A549 (cell line): ENCODE measurements at regions not wholly inside any gene's neighbourhood (a gene's known extent, or its start where the extent isn't known, plus 50 kb on each side); places are given as distances from the start of the nearest gene placed in this dataset.

Source experiments
- ATAC-seq, 2 experiments: fragments of 200-7000 bp in 1 of 2; fragments of >200 bp in 1 of 2; cut with Nextera tagmentation in 1 of 2; cut with Tn5 transposase in 1 of 2; 3 replicates each; pipeline versions ENCODE4 v1.8.0 to v1.9.1; 2018 to 2020; ENCODE audit warnings: mild to moderate bottlenecking in 1 of 2, moderate library complexity in 1 of 2
- CTCF ChIA-PET: fragments of 300-600 bp; sonication (Branson Sonifier 250); formaldehyde crosslinking; extraction: SDS; loops from one replicate; lab custom pipeline; 2021; ENCODE audit warnings: antibody characterized with exemption, inconsistent platforms; lab: Yijun Ruan, JAX
- POLR2A ChIA-PET: fragments of 350-600 bp; formaldehyde crosslinking; extraction: SDS; loops from one replicate; lab custom pipeline; 2021; ENCODE audit warnings: antibody characterized with exemption, inconsistent platforms; lab: Yijun Ruan, JAX
- DNase-seq, 2 experiments: peaks; one replicate each; pipeline versions ENCODE4 v3.0.0 to v3.0.0-alpha.2; 2011 to 2016; ENCODE audit warnings: low read depth in 1 of 2, low spot score in 1 of 2
- FAIRE-seq: peaks from 2 replicates; lab custom pipeline; 2011; peaks lifted over from hg19 to GRCh38; lab: Jason Lieb, UNC
- H3K27ac ChIP-seq, 2 experiments: fragments of >200 bp; sonication (Bioruptor Twin); formaldehyde crosslinking; 3 replicates each; pipeline ENCODE4 v1.5.1; 2016 to 2017
- H3K4me1 ChIP-seq: fragments of >200 bp; sonication (Bioruptor Twin); formaldehyde crosslinking; 3 replicates; pipeline ENCODE4 v1.6.1; 2016
- H3K4me2 ChIP-seq: fragments of >200 bp; sonication (Bioruptor Twin); formaldehyde crosslinking; 3 replicates; pipeline ENCODE4 v1.6.1; 2016
- H3K4me3 ChIP-seq: fragments of >200 bp; sonication (Bioruptor Twin); formaldehyde crosslinking; 3 replicates; pipeline ENCODE4 v1.5.1; 2016
- H3K9me3 ChIP-seq: fragments of >200 bp; sonication (Bioruptor Twin); formaldehyde crosslinking; 3 replicates; pipeline ENCODE4 v1.6.1; 2016
- CBX2 ChIP-seq: fragments of 200-600 bp; sonication (generic); IDR thresholded peaks from 2 replicates; pipeline ENCODE4 v1.6.1; 2016; ENCODE audit warnings: low read depth, mild to moderate bottlenecking, borderline replicate concordance
- CBX8 ChIP-seq: fragments of 200-600 bp; sonication (generic); IDR thresholded peaks from 2 replicates; pipeline ENCODE4 v1.6.1; 2016
- CHD4 ChIP-seq: fragments of 200-600 bp; sonication (generic); IDR thresholded peaks from 2 replicates; pipeline ENCODE4 v1.6.1; 2016; ENCODE audit warnings: antibody characterized with exemption, mild to moderate bottlenecking, borderline replicate concordance
- EHMT2 ChIP-seq: fragments of 200-600 bp; sonication (generic); IDR thresholded peaks from 2 replicates; pipeline ENCODE4 v1.6.1; 2016; ENCODE audit warnings: antibody characterized with exemption, low read depth, mild to moderate bottlenecking, moderate library complexity
- FOSB ChIP-seq: fragments of 250-450 bp; sonication (Bioruptor Pico); IDR thresholded peaks from 2 replicates; pipeline ENCODE4 v1.5.0; 2020; ENCODE audit warnings: mild to moderate bottlenecking, moderate library complexity
- FOSL2 ChIP-seq, 2 experiments: fragments of 450-650 bp in 1 of 2; fragments of >200 bp in 1 of 2; sonication (Bioruptor Twin) in 1 of 2; formaldehyde crosslinking; IDR thresholded peaks; 2 replicates each; pipeline versions ENCODE4 v1.5.0 to v1.6.1; 2016 to 2020; ENCODE audit warnings: mild to moderate bottlenecking in 1 of 2, moderate library complexity in 1 of 2
- HDAC2 ChIP-seq: fragments of 200-600 bp; sonication (generic); IDR thresholded peaks from 2 replicates; pipeline ENCODE4 v1.6.1; 2016
- HOXB13 ChIP-seq: fragments of 250-450 bp; sonication (Bioruptor Pico); IDR thresholded peaks from 2 replicates; pipeline ENCODE4 v1.5.0; 2020; ENCODE audit warnings: low read depth, mild to moderate bottlenecking, moderate library complexity
- HOXB5 ChIP-seq: fragments of 250-450 bp; sonication (Bioruptor Pico); IDR thresholded peaks from 2 replicates; pipeline ENCODE4 v1.5.0; 2020; ENCODE audit warnings: mild to moderate bottlenecking, moderate library complexity
- JUNB ChIP-seq: fragments of >200 bp; sonication (Bioruptor Twin); formaldehyde crosslinking; IDR thresholded peaks from 2 replicates; pipeline ENCODE4 v1.6.1; 2016
- KDM5A ChIP-seq: fragments of 200-600 bp; sonication (generic); IDR thresholded peaks from 2 replicates; pipeline ENCODE4 v1.6.1; 2016; ENCODE audit warnings: antibody characterized with exemption, mild to moderate bottlenecking
- NR3C1 ChIP-seq: fragments of >200 bp; sonication (Bioruptor Twin); formaldehyde crosslinking; IDR thresholded peaks from 3 replicates; pipeline ENCODE4 v1.6.1; 2017
- PHF8 ChIP-seq: fragments of 200-600 bp; sonication (generic); IDR thresholded peaks from 2 replicates; pipeline ENCODE4 v1.6.1; 2016; ENCODE audit warnings: low read depth, mild to moderate bottlenecking, antibody characterized with exemption, moderate library complexity, borderline replicate concordance
- POLR2A ChIP-seq: IDR thresholded peaks from 2 replicates; pipeline ENCODE4 v1.6.1; 2012; ENCODE audit warnings: mild to moderate bottlenecking, low read length
- POLR2AphosphoS2 ChIP-seq: conservative IDR thresholded peaks from 2 replicates; pipeline ENCODE4 v1.6.1; 2012; ENCODE audit warnings: low read length, improper control_type of control experiment, inconsistent platforms
- RARB ChIP-seq: fragments of 250-450 bp; sonication (Bioruptor Pico); IDR thresholded peaks from 2 replicates; pipeline ENCODE4 v1.8.0; 2021; ENCODE audit warnings: mild to moderate bottlenecking, moderate library complexity
- RCOR1 ChIP-seq: fragments of 150-350 bp; IDR thresholded peaks from 2 replicates; pipeline ENCODE4 v1.6.1; 2014; ENCODE audit warnings: antibody characterized with exemption, low read length, low read depth
- RFX5 ChIP-seq: fragments of 450-650 bp; IDR thresholded peaks from 2 replicates; pipeline ENCODE4 v1.7.1; 2014; ENCODE audit warnings: antibody characterized with exemption, mild to moderate bottlenecking, moderate library complexity
- ZC3H11A ChIP-seq: fragments of 450-650 bp; IDR thresholded peaks from 2 replicates; pipeline ENCODE4 v1.6.1; 2014; ENCODE audit warnings: antibody characterized with exemption, mild to moderate bottlenecking
- ZFP36 ChIP-seq: fragments of 450-650 bp; IDR thresholded peaks from 2 replicates; pipeline ENCODE4 v1.6.1; 2014; ENCODE audit warnings: borderline replicate concordance; ENCODE audit not compliant: partially characterized antibody
- WGBS: methylation state at CpG from one replicate; pipeline ENCODE4 v1.1.6; 2017; ENCODE audit errors: missing lambda C conversion rate; 5-methylcytosine and 5-hydroxymethylcytosine counted together
- TF ChIP-seq, protein P1 (sequence below): IDR thresholded peaks from 2 replicates; pipeline ENCODE4 v1.6.1; 2012
- TF ChIP-seq, protein P2 (sequence below): fragments of 250-450 bp; sonication (Bioruptor Pico); IDR thresholded peaks from 2 replicates; pipeline ENCODE4 v1.5.0; 2020; ENCODE audit warnings: low read depth, mild to moderate bottlenecking, moderate library complexity

DNA sequence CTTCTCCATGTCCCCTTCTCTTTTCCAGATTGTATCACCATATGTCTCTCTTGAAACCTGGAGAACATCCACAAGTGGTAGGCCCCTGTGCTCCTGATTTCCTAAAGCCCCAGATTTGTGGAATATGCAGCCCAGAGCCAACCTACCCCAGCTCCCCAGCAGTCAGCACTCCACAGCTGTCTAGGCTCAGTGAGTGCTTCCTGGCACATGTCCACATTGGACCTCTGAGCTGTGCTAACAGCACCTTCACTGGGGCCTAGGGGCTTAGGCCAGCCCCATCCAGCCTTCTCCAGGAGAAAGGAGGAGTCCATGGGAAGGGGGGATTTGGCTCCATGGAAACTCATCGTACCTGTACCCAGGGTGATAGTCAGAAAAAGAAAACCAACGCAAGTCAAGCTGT lies 192.7 kb downstream of the FGFR2 start:
- Histone ChIP-seq H3K9me3 (no peaks in the 10 kb centered on the region), H3K4me3 (no peak overlapping the region), H3K4me1 (no peaks in the 10 kb centered on the region), H3K4me2 (no peak overlapping the region), H3K27ac (no peak overlapping the region)
- CTCF ChIA-PET: no interaction called here
- FAIRE-seq (no peak), DNase-seq (no peak), ATAC-seq (no peak)
- POLR2A ChIA-PET: no interaction called here
- TF ChIP-seq POLR2AphosphoS2: no peak
- no peak for TF ChIP-seq EHMT2
- TF ChIP-seq PHF8: no peak
- TF ChIP-seq, protein P1, sequence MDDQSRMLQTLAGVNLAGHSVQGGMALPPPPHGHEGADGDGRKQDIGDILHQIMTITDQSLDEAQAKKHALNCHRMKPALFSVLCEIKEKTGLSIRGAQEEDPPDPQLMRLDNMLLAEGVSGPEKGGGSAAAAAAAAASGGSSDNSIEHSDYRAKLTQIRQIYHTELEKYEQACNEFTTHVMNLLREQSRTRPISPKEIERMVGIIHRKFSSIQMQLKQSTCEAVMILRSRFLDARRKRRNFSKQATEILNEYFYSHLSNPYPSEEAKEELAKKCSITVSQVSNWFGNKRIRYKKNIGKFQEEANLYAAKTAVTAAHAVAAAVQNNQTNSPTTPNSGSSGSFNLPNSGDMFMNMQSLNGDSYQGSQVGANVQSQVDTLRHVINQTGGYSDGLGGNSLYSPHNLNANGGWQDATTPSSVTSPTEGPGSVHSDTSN: no peak
- TF ChIP-seq, protein P2, sequence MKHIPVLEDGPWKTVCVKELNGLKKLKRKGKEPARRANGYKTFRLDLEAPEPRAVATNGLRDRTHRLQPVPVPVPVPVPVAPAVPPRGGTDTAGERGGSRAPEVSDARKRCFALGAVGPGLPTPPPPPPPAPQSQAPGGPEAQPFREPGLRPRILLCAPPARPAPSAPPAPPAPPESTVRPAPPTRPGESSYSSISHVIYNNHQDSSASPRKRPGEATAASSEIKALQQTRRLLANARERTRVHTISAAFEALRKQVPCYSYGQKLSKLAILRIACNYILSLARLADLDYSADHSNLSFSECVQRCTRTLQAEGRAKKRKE: no peak
- no peak for TF ChIP-seq FOSL2 (IDR thresholded peaks at IDR 0.05)
- TF ChIP-seq FOSL2 (CRISPR knock-in tag; IDR thresholded peaks at IDR 0.05): no peak
- TF ChIP-seq HDAC2: no peak
- no peak for TF ChIP-seq JUNB
- TF ChIP-seq RFX5: no peak
- no peak for TF ChIP-seq ZFP36
- TF ChIP-seq CBX8: no peak
- TF ChIP-seq ZC3H11A: no peak
- TF ChIP-seq RCOR1: no peak
- TF ChIP-seq NR3C1: no peak
- TF ChIP-seq POLR2A: no peak
- TF ChIP-seq CHD4: no peak
- 50% methylated on average over 2 of the region's 2 CpGs for WGBS

DNA sequence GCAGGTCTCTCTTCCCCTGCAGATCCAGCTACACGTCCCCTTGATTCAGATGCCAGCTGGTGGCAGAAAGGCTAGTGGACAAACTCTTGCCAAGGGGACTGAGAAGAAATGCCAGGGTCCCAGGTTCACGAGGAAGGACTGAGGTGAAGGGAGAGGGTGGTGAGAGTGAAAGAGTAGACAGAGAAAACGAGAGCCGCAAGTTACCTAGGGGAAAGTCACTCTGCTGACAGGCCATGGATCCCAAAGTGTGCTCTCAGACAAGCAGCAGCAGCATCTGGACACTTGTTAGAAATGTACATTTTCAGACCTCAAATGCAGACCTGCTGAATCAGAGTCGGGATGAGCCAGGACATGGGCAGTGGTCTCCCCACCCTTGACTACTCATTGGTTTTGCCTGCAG lies 192.3 kb downstream of the FGFR2 start:
- no peak overlapping the region for H3K4me2 ChIP-seq
- TF ChIP-seq ZC3H11A: no peak
- no peak for TF ChIP-seq KDM5A
- no peak for TF ChIP-seq HOXB5
- no peak for TF ChIP-seq RARB (CRISPR knock-in tag)
- CTCF ChIA-PET: no interaction called here
- H3K4me3 ChIP-seq: no peak overlapping the region
- H3K4me1 ChIP-seq: no peaks in the 10 kb centered on the region
- no peak for FAIRE-seq
- 24% methylated on average over 5 of the region's 5 CpGs for WGBS
- POLR2A ChIA-PET: no interaction called here
- no peak for DNase-seq
- ATAC-seq: no peak
- H3K9me3 ChIP-seq: no peaks in the 10 kb centered on the region
- H3K27ac ChIP-seq: no peak overlapping the region

DNA sequence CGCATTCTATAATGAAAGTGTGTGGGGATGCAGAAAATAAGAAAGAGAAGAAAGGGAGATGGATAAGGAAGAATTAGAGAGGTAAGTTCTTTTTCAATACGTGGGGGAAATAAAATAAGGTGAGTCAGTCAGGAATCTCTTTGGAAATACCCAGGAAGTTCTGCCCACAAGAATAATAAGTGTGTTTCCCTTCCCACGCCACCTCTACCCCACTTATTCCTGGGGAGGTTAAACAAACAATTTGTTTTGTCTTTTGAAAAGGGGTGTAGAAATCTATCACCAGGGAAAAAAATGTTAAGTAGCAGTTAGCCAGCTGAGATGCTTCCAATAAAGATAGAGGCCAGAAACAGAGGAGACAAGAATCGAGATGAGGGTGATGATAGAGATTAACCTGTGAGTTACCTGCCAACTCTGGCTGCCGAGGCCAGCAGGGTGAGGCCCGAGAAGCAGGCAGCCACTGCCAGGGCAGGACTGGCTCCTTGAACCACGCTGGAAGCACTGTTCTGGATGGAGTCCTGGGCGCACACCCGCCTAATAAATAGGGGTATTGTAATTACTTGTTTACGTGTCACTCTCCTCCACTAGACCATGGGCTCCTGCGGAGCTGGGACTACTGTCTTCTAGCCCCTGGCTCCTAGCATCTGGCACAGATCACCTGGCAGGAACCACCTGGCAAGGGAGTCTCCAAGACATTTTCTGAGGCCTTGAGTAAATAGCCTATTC lies 191.3 kb downstream of the FGFR2 start:
- ATAC-seq (no peak), FAIRE-seq (no peak), DNase-seq (no peak)
- CTCF ChIA-PET: no interaction called here
- 29% methylated on average over 11 of the region's 11 CpGs for WGBS
- Histone ChIP-seq H3K4me2 (no peak overlapping the region), H3K27ac (no peak overlapping the region), H3K4me1 (no peaks in the 10 kb centered on the region), H3K9me3 (no peaks in the 10 kb centered on the region), H3K4me3 (no peak overlapping the region)
- TF ChIP-seq HOXB13 (CRISPR knock-in tag): no peak
- TF ChIP-seq FOSB (CRISPR knock-in tag): no peak
- TF ChIP-seq POLR2A: no peak
- TF ChIP-seq CBX2: no peak
- POLR2A ChIA-PET: no interaction called here
